ENCODE measurements at regions not wholly inside any gene's neighbourhood (a gene's known extent, or its start where the extent isn't known, plus 50 kb on each side); places are given as distances from the start of the nearest gene placed in this dataset.

GRCh38 chr11:111120696-111121302, 124.7 kb upstream of the POU2AF2 start:
- no peak for TF ChIP-seq CTCF (IDR thresholded peaks at IDR 0.05 in 2 of 3, conservative IDR thresholded peaks at IDR 0.05 in 1 of 3; ENCODE audit: borderline replicate concordance in 1 of 3, insufficient read depth in 1 of 3, low read depth in 2 of 3, low read length in 2 of 3)
- TF ChIP-seq FOSL1 (IDR thresholded peaks at IDR 0.05; ENCODE audit: low read depth): no peak
- TF ChIP-seq ELF1 (IDR thresholded peaks at IDR 0.05; ENCODE audit: borderline replicate concordance, low read depth): no peak
